ENCODE measurements at regions not wholly inside any gene's neighbourhood (a gene's known extent, or its start where the extent isn't known, plus 50 kb on each side); places are given as distances from the start of the nearest gene placed in this dataset.

DNA sequence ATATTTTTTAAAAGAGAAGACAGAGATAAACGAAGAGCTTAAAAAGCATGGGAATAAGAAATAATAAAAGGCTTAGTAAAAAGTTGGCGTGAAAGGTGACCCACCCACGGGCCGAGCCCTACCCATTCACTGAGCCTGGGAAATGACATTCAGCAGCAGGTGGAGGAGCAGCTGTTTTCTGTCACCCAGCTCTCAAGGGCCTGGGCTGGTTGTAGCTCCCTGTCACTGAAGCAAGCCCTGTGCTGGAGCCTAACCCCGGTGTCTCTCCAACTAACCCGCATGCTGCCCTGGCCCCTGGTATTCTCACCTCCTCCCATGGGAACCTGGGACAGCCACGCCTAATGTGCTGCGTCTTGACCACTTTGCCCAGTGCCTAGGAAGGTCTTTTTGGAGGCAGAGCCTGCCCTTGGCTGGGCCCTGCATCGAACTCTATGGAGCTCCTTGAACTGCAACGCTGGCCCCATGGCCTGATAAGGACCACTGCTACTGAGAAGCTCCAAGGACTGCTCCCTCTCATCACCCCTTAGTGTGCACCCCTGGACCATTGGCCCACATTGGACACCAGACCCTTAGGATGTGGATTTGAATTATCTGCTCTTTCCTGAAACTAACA is 68.8 kb upstream of the IYD start (continued):
- TF ChIP-seq, protein P1, sequence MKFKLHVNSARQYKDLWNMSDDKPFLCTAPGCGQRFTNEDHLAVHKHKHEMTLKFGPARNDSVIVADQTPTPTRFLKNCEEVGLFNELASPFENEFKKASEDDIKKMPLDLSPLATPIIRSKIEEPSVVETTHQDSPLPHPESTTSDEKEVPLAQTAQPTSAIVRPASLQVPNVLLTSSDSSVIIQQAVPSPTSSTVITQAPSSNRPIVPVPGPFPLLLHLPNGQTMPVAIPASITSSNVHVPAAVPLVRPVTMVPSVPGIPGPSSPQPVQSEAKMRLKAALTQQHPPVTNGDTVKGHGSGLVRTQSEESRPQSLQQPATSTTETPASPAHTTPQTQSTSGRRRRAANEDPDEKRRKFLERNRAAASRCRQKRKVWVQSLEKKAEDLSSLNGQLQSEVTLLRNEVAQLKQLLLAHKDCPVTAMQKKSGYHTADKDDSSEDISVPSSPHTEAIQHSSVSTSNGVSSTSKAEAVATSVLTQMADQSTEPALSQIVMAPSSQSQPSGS (IDR thresholded peaks at IDR 0.05; ENCODE audit: low read length) = no peak
- TF ChIP-seq, protein P2, sequence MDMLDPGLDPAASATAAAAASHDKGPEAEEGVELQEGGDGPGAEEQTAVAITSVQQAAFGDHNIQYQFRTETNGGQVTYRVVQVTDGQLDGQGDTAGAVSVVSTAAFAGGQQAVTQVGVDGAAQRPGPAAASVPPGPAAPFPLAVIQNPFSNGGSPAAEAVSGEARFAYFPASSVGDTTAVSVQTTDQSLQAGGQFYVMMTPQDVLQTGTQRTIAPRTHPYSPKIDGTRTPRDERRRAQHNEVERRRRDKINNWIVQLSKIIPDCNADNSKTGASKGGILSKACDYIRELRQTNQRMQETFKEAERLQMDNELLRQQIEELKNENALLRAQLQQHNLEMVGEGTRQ (IDR thresholded peaks at IDR 0.05; ENCODE audit: low read length) = no peak
- TF ChIP-seq KDM1A (IDR thresholded peaks at IDR 0.05; ENCODE audit: borderline replicate concordance, low read length) = no peak
- TF ChIP-seq TBP (IDR thresholded peaks at IDR 0.05; ENCODE audit: low read depth, low read length) = no peak
- no peak for TF ChIP-seq EGR1 (IDR thresholded peaks at IDR 0.05; ENCODE audit: borderline replicate concordance, low read depth, low read length)
